SK-N-SH (cell line): ENCODE measurements at regions not wholly inside any gene's neighbourhood (a gene's known extent, or its start where the extent isn't known, plus 50 kb on each side); places are given as distances from the start of the nearest gene placed in this dataset.

Source experiments
- CTCF ChIA-PET: fragments of 300-600, 350-600 bp; formaldehyde crosslinking; extraction: SDS; loops from one replicate; lab custom pipeline; 2021; lab: Yijun Ruan, JAX
- POLR2A ChIA-PET: fragments of 350-600 bp; sonication (Branson Sonifier 250); formaldehyde crosslinking; extraction: SDS; loops from one replicate; lab custom pipeline; 2020; ENCODE audit warnings: antibody characterized with exemption, inconsistent platforms; lab: Yijun Ruan, JAX
- DNase-seq: peaks from one replicate; pipeline ENCODE4 v3.0.0; 2012
- H2AFZ ChIP-seq: fragments of 200-600 bp; sonication (generic); 2 replicates; pipeline ENCODE4 v1.8.1; 2016; ENCODE audit warnings: antibody characterized with exemption, mild to moderate bottlenecking, low read depth
- H3F3A ChIP-seq: fragments of 200-600 bp; sonication (generic); replicated peaks from 2 replicates; pipeline ENCODE3; 2016; ENCODE audit warnings: antibody characterized with exemption, mild to moderate bottlenecking; ENCODE audit not compliant: insufficient read depth
- H3K27ac ChIP-seq, 2 experiments: fragments of 200-500 bp in 1 of 2; fragments of 200-600 bp in 1 of 2; sonication (Bioruptor generic) in 1 of 2; sonication (generic), shearing (Covaris generic) in 1 of 2; 2 replicates each; pipeline versions ENCODE4 v1.5.1 to v1.6.1; 2014 to 2016; ENCODE audit warnings: low read depth in 2 of 2, inconsistent platforms in 1 of 2, low read length in 1 of 2, mild to moderate bottlenecking in 1 of 2, mixed read lengths in 1 of 2
- H3K27me3 ChIP-seq: fragments of 200-600 bp; sonication (generic), shearing (Covaris generic); 2 replicates; pipeline ENCODE4 v1.6.1; 2016; ENCODE audit warnings: mixed run types; ENCODE audit not compliant: insufficient read depth
- H3K36me3 ChIP-seq, 2 experiments: fragments of 200-500 bp in 1 of 2; fragments of 200-600 bp in 1 of 2; sonication (Bioruptor generic) in 1 of 2; sonication (generic) in 1 of 2; replicated peaks in 1 of 2; 2 replicates each; pipeline versions ENCODE3 to v1.5.1; 2014 to 2016; ENCODE audit warnings: low read length in 1 of 2, mild to moderate bottlenecking in 1 of 2; ENCODE audit not compliant: insufficient read depth in 2 of 2, control insufficient read depth in 1 of 2
- H3K4me1 ChIP-seq, 2 experiments: fragments of 200-500 bp in 1 of 2; fragments of 200-600 bp in 1 of 2; sonication (Bioruptor generic) in 1 of 2; sonication (generic), shearing (Covaris generic) in 1 of 2; 2 replicates each; pipeline versions ENCODE4 v1.5.1 to v1.6.1; 2014 to 2016; ENCODE audit warnings: low read depth in 1 of 2, low read length in 1 of 2, mixed run types in 1 of 2; ENCODE audit not compliant: insufficient read depth in 2 of 2, control insufficient read depth in 1 of 2
- H3K4me2 ChIP-seq: fragments of 200-600 bp; sonication (generic), shearing (Covaris generic); 2 replicates; pipeline ENCODE4 v1.6.1; 2017; ENCODE audit warnings: mixed run types
- H3K4me3 ChIP-seq, 2 experiments: fragments of 200-500 bp in 1 of 2; fragments of 200-600 bp in 1 of 2; sonication (Bioruptor generic) in 1 of 2; sonication (generic), shearing (Covaris generic) in 1 of 2; 2 replicates each; pipeline versions ENCODE4 v1.5.1 to v1.8.1; 2014 to 2016; ENCODE audit warnings: low read depth in 2 of 2, inconsistent platforms in 1 of 2, low read length in 1 of 2, mild to moderate bottlenecking in 1 of 2, mixed read lengths in 1 of 2, moderate library complexity in 1 of 2
- H3K79me2 ChIP-seq: fragments of 200-600 bp; sonication (generic); 2 replicates; pipeline ENCODE4 v1.8.1; 2017; ENCODE audit warnings: mild to moderate bottlenecking; ENCODE audit not compliant: insufficient read depth
- H3K9ac ChIP-seq: fragments of 200-600 bp; sonication (generic); 2 replicates; pipeline ENCODE4 v1.6.1; 2017; ENCODE audit warnings: mixed run types
- H3K9me2 ChIP-seq: fragments of 200-600 bp; sonication (generic); 2 replicates; pipeline ENCODE4 v1.6.1; 2017; ENCODE audit warnings: mixed run types
- H3K9me3 ChIP-seq: fragments of 200-600 bp; sonication (generic); 2 replicates; pipeline ENCODE4 v1.6.1; 2017; ENCODE audit warnings: mixed run types, mild to moderate bottlenecking, moderate library complexity
- H4K20me1 ChIP-seq: fragments of 200-600 bp; sonication (generic); 2 replicates; pipeline ENCODE4 v1.6.1; 2017; ENCODE audit warnings: mild to moderate bottlenecking, mixed run types; ENCODE audit not compliant: insufficient read depth
- CTCF ChIP-seq: fragments of 200-600 bp; sonication (generic); IDR thresholded peaks from 2 replicates; pipeline ENCODE4 v1.6.1; 2017; ENCODE audit warnings: antibody characterized with exemption, mild to moderate bottlenecking, moderate library complexity
- FOSL2 ChIP-seq: IDR thresholded peaks from 2 replicates; pipeline ENCODE4 v1.4.0; 2012; ENCODE audit warnings: low read depth, mild to moderate bottlenecking, moderate library complexity, borderline replicate concordance
- FOXJ3 ChIP-seq: sonication (generic); formaldehyde crosslinking; IDR thresholded peaks from 2 replicates; pipeline ENCODE4 v1.5.1; 2020; ENCODE audit warnings: mild to moderate bottlenecking, missing genetic modification reagents
- GABPA ChIP-seq: IDR thresholded peaks from 2 replicates; pipeline ENCODE4 v1.4.0; 2012; ENCODE audit warnings: low read depth, mild to moderate bottlenecking
- NFIC ChIP-seq: IDR thresholded peaks from 2 replicates; pipeline ENCODE4 v1.4.0; 2012; ENCODE audit warnings: borderline replicate concordance
- NRF1 ChIP-seq: IDR thresholded peaks from 2 replicates; pipeline ENCODE4 v1.6.1; 2012; ENCODE audit warnings: low read depth, mild to moderate bottlenecking, low read length
- RAD21 ChIP-seq: IDR thresholded peaks from 2 replicates; pipeline ENCODE4 v1.6.1; 2012; ENCODE audit warnings: mild to moderate bottlenecking, low read length
- RXRA ChIP-seq: IDR thresholded peaks from 2 replicates; pipeline ENCODE4 v1.4.0; 2012; ENCODE audit warnings: low read depth, mild to moderate bottlenecking, borderline replicate concordance
- TCF12 ChIP-seq: IDR thresholded peaks from 2 replicates; pipeline ENCODE4 v1.4.0; 2012
- TEAD4 ChIP-seq: IDR thresholded peaks from 2 replicates; pipeline ENCODE4 v1.4.0; 2012; ENCODE audit warnings: mild to moderate bottlenecking, borderline replicate concordance; ENCODE audit not compliant: insufficient read depth
- USF1 ChIP-seq: IDR thresholded peaks from 2 replicates; pipeline ENCODE4 v1.4.0; 2012; ENCODE audit warnings: low read depth, borderline replicate concordance
- USF2 ChIP-seq: fragments of 150-350 bp; IDR thresholded peaks from 2 replicates; pipeline ENCODE4 v1.6.1; 2017; ENCODE audit warnings: antibody characterized with exemption, low read length, low read depth, borderline replicate concordance
- YY1 ChIP-seq: IDR thresholded peaks from 2 replicates; pipeline ENCODE4 v1.4.0; 2012; ENCODE audit warnings: low read depth, mild to moderate bottlenecking
- ZBTB33 ChIP-seq: IDR thresholded peaks from 2 replicates; pipeline ENCODE4 v1.4.0; 2012; ENCODE audit warnings: low read depth, borderline replicate concordance
- WGBS: methylation state at CpG from one replicate; pipeline ENCODE4 v1.1.6; 2017; ENCODE audit warnings: low lambda C conversion rate; 5-methylcytosine and 5-hydroxymethylcytosine counted together
- TF ChIP-seq, protein P1 (sequence below): IDR thresholded peaks from 2 replicates; pipeline ENCODE4 v1.6.1; 2012; ENCODE audit warnings: mild to moderate bottlenecking, low read depth, low read length, moderate library complexity
- TF ChIP-seq, protein P2 (sequence below): IDR thresholded peaks from 2 replicates; pipeline ENCODE4 v1.4.0; 2012; ENCODE audit warnings: low read depth

DNA sequence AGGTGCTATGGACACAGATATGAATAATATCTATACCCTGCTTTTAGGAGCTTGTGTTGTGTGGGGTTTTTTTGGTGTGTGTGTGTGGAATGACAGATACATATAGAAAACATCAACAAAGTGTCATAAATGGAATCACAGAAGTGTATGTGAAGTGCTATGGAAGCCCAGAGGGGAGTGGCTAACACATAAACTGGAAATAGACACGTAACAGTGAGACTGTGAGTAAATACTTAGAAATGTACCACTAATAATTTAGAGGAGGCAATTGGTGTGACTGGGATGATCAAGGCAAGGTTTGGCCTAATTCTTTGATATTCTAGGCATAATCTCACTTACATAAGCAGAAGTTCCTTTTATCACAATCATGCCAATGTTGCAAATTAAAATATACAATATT, 169.3 kb upstream of the TENM4 start:
- no peaks in the 10 kb centered on the region for H3K36me3 ChIP-seq
- CTCF ChIA-PET, result no interaction called here
- H3K9me3 ChIP-seq, result no peaks in the 10 kb centered on the region
- no peak for DNase-seq
- H3K4me1 ChIP-seq, result no peaks in the 10 kb centered on the region
- no peak overlapping the region for H3K4me2 ChIP-seq
- H3K27ac ChIP-seq, result no peak overlapping the region
- 4% methylated on average over 1 of the region's 1 CpG for WGBS
- H3K27me3 ChIP-seq, result no peaks in the 10 kb centered on the region; the same call in 1 of the 2 replicates
- H3K79me2 ChIP-seq, result no peaks in the 10 kb centered on the region
- TF ChIP-seq, protein P1, sequence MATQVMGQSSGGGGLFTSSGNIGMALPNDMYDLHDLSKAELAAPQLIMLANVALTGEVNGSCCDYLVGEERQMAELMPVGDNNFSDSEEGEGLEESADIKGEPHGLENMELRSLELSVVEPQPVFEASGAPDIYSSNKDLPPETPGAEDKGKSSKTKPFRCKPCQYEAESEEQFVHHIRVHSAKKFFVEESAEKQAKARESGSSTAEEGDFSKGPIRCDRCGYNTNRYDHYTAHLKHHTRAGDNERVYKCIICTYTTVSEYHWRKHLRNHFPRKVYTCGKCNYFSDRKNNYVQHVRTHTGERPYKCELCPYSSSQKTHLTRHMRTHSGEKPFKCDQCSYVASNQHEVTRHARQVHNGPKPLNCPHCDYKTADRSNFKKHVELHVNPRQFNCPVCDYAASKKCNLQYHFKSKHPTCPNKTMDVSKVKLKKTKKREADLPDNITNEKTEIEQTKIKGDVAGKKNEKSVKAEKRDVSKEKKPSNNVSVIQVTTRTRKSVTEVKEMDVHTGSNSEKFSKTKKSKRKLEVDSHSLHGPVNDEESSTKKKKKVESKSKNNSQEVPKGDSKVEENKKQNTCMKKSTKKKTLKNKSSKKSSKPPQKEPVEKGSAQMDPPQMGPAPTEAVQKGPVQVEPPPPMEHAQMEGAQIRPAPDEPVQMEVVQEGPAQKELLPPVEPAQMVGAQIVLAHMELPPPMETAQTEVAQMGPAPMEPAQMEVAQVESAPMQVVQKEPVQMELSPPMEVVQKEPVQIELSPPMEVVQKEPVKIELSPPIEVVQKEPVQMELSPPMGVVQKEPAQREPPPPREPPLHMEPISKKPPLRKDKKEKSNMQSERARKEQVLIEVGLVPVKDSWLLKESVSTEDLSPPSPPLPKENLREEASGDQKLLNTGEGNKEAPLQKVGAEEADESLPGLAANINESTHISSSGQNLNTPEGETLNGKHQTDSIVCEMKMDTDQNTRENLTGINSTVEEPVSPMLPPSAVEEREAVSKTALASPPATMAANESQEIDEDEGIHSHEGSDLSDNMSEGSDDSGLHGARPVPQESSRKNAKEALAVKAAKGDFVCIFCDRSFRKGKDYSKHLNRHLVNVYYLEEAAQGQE, result no peak
- no peak for TF ChIP-seq USF1
- TF ChIP-seq FOXJ3 (CRISPR knock-in tag), result no peak
- no peak for TF ChIP-seq TCF12
- TF ChIP-seq, protein P2, sequence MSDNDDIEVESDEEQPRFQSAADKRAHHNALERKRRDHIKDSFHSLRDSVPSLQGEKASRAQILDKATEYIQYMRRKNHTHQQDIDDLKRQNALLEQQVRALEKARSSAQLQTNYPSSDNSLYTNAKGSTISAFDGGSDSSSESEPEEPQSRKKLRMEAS, result no peak
- no peak for TF ChIP-seq ZBTB33
- TF ChIP-seq TEAD4, result no peak
- no peak for TF ChIP-seq USF2
- TF ChIP-seq NRF1, result no peak
- TF ChIP-seq RXRA, result no peak
- TF ChIP-seq CTCF, result no peak
- TF ChIP-seq FOSL2, result no peak
- no peak for TF ChIP-seq NFIC
- no peak for TF ChIP-seq RAD21
- no peak for TF ChIP-seq GABPA
- TF ChIP-seq YY1, result no peak
- POLR2A ChIA-PET, result no interaction called here
- H3F3A ChIP-seq, result no peaks in the 10 kb centered on the region
- no peak overlapping the region for H2AFZ ChIP-seq
- no peak overlapping the region for H3K4me3 ChIP-seq
- no peaks in the 10 kb centered on the region for H3K9me2 ChIP-seq
- H4K20me1 ChIP-seq, result no peaks in the 10 kb centered on the region
- no peak overlapping the region for H3K9ac ChIP-seq
